ENCODE measurements at regions not wholly inside any gene's neighbourhood (a gene's known extent, or its start where the extent isn't known, plus 50 kb on each side); places are given as distances from the start of the nearest gene placed in this dataset.

DNA sequence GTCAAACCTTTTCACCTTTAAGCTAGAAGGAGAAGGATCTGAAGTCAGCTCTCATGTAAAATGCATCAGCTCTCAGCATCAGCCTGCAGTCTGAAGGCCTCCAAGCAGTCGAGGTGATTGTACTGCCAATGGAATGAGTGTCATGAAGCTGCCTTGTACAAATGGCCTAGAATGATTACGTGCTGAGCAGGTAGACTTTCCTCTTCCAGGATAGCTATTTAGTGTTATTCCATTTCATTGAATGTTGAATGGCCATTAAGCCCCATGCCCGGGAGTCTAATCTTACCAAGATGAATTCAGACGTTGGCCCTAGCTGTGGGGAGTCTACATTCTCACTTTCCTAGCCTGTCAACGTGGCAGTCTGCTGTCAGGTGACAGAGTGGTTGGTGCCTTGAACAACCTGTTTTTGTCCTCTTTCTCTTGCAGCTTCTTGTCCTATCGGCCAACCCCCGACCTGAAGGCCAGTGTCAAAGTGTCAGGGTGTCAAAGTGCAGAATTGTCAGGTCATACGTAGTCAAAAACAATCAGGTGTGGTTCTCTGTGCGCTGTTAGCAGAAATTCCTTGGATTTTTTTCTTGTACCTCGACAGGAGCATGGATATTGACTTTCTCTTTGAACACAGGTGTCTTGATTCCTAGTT, 95.2 kb upstream of the TIAM2 start:
- Histone ChIP-seq H3K4me3 (no peak overlapping the region), H3K9me3 (no peaks in the 10 kb centered on the region), H3K36me3 (ENCODE audit: low read depth) (no peaks in the 10 kb centered on the region), H3K4me1 (ENCODE audit: low read depth) (no peaks in the 10 kb centered on the region)
- ATAC-seq (no peak), DNase-seq (no peak)
- TF ChIP-seq, protein P1, sequence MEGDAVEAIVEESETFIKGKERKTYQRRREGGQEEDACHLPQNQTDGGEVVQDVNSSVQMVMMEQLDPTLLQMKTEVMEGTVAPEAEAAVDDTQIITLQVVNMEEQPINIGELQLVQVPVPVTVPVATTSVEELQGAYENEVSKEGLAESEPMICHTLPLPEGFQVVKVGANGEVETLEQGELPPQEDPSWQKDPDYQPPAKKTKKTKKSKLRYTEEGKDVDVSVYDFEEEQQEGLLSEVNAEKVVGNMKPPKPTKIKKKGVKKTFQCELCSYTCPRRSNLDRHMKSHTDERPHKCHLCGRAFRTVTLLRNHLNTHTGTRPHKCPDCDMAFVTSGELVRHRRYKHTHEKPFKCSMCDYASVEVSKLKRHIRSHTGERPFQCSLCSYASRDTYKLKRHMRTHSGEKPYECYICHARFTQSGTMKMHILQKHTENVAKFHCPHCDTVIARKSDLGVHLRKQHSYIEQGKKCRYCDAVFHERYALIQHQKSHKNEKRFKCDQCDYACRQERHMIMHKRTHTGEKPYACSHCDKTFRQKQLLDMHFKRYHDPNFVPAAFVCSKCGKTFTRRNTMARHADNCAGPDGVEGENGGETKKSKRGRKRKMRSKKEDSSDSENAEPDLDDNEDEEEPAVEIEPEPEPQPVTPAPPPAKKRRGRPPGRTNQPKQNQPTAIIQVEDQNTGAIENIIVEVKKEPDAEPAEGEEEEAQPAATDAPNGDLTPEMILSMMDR (IDR thresholded peaks at IDR 0.05), result no peak
- intact Hi-C loops (cut with DNase I, micrococcal nuclease), result no loop called here

DNA sequence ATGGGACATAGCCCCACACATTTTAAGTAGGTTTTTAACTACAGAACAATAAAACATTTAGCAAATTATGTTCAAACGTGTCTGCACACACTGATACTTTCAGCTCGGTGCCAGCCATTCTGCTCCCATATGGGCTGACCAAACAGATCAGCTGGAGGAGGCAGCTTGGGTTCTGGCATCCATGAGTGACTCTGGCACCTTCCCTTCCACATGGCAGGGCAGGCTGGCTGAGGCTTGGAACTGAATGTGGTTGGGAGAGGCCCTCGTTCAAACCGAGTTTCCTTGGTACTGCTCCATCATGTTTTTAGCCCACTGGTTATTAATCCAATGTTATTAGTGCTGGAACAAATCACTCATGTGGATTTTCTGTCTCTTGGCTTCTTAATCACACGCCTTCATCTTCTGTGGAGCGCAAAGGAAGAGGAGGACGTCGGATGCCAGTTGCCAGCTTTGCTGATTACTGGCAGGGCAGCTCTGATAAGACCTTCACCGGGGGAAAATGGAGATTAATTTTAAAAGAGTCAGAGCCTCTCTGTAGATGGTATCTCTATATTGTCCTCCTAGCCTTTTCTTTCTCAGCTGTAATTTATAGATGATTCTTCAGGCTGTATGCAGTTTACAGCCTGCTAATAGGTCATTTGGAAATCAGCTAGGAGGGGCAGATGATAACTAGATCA, 93.1 kb upstream of the TIAM2 start:
- H3K4me3 ChIP-seq, result no peak overlapping the region
- no peak for DNase-seq
- intact Hi-C loops (cut with DNase I, micrococcal nuclease), result no loop called here

DNA sequence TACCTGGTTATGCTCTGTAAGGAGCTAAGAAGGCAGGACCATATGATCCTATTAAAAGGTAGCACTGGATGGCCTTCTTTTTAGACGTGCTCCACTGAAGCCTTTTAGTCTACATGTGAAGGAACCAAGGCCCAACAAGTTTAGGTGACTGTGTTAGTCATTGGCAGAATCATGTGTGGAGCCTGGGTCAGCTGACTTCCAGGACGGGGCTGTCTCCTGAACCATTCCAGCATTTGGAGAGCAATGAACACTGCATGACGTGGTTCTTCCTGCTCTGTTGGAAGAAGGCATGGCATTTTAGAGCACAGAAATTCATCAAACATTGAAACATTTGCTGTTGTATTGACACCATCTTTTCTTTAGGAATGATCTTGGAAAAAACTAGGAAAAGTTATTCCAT, 87.8 kb upstream of the TIAM2 start:
- intact Hi-C loops (cut with DNase I, micrococcal nuclease), result no loop called here
- no peak for DNase-seq
- no peak for ATAC-seq
- Histone ChIP-seq H3K36me3 (ENCODE audit: low read depth) (no peaks in the 10 kb centered on the region), H3K9me3 (no peaks in the 10 kb centered on the region), H3K4me1 (ENCODE audit: low read depth) (no peaks in the 10 kb centered on the region), H3K4me3 (no peak overlapping the region)
- TF ChIP-seq, protein P1 (IDR thresholded peaks at IDR 0.05), result no peak

More for the DNA sequence above, 93.1 kb upstream of the TIAM2 start:
- Histone ChIP-seq H3K4me1 (ENCODE audit: low read depth) (no peaks in the 10 kb centered on the region), H3K9me3 (no peaks in the 10 kb centered on the region), H3K36me3 (ENCODE audit: low read depth) (no peaks in the 10 kb centered on the region)
- TF ChIP-seq, protein P1 (IDR thresholded peaks at IDR 0.05), result no peak
- no peak for ATAC-seq

DNA sequence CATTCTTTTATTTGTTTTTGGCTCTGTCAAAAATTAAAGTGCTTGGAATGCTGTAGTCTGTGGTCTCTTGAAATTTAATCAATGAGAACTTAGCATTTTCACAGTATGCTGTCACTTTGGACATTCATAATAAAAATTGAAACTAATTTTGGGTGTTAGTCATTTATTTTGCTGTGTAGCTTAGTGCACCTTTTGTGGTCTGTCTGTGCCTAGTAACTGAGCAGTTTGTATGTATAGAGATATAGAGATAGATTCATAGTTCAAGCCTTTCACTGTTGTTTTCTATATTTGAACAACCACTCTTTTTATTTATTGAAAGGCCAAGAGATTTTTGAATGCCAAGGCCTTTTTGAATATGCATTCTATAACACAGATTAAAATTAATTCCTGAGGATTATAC, 86.4 kb upstream of the TIAM2 start:
- Histone ChIP-seq H3K36me3 (ENCODE audit: low read depth) (no peaks in the 10 kb centered on the region), H3K4me3 (no peak overlapping the region), H3K9me3 (no peaks in the 10 kb centered on the region), H3K4me1 (ENCODE audit: low read depth) (no peaks in the 10 kb centered on the region)
- ATAC-seq (no peak), DNase-seq (no peak)
- intact Hi-C loops (cut with DNase I, micrococcal nuclease), result no loop called here
- TF ChIP-seq, protein P1 (IDR thresholded peaks at IDR 0.05), result no peak

DNA sequence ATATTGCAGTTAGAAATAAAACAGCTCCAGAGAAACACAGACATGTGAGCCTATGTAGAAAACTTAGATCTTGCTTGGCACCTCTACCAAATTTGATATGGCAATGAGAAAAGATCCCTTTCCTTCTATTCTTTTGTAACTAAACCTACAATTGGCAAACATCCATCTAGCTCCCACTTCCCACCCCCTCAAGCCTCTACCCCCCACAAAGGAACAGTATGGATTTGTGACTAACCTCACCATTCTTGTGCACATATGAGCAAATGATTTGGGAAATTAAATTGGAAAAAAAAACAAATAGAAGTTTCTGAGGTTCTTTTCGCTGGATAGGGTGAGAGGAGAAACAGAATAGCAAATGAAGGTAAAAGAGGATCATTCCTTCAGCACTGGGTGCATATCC, 85.8 kb upstream of the TIAM2 start:
- Histone ChIP-seq H3K36me3 (ENCODE audit: low read depth) (no peaks in the 10 kb centered on the region), H3K9me3 (no peaks in the 10 kb centered on the region), H3K4me1 (ENCODE audit: low read depth) (no peaks in the 10 kb centered on the region), H3K4me3 (no peak overlapping the region)
- intact Hi-C loops (cut with DNase I, micrococcal nuclease), result no loop called here
- DNase-seq (no peak), ATAC-seq (no peak)
- TF ChIP-seq, protein P1 (IDR thresholded peaks at IDR 0.05), result no peak

Measured in mucosa of descending colon (tissue), 3 donors.